Dermis blood vessel endothelial cell (primary cell): ENCODE measurements at regions not wholly inside any gene's neighbourhood (a gene's known extent, or its start where the extent isn't known, plus 50 kb on each side); places are given as distances from the start of the nearest gene placed in this dataset.

Source experiments
- DNase-seq: peaks from one replicate; pipeline ENCODE4 v3.0.0; 2010

- no peak for DNase-seq
These were observed 62.0 kb downstream of the SUCNR1 start for GRCh38 chr3:151935446-151935845.

GRCh38 chr3:151940481-151940880 is 67.0 kb downstream of the SUCNR1 start:
- no peak for DNase-seq

- DNase-seq, result no peak
These were observed 70.1 kb downstream of the SUCNR1 start for GRCh38 chr3:151943539-151943938.

GRCh38 chr3:151944356-151944755 is 70.9 kb downstream of the SUCNR1 start:
- no peak for DNase-seq

GRCh38 chr3:151946606-151947005 is 73.2 kb downstream of the SUCNR1 start:
- DNase-seq, result no peak

GRCh38 chr3:151949706-151950105 is 76.3 kb downstream of the SUCNR1 start:
- no peak for DNase-seq

- no peak for DNase-seq
These were observed 81.9 kb downstream of the SUCNR1 start for GRCh38 chr3:151955356-151955755.

- DNase-seq, result no peak
These were observed 87.6 kb downstream of the SUCNR1 start for GRCh38 chr3:151960961-151961580.

GRCh38 chr3:151962352-151962751 is 88.9 kb downstream of the SUCNR1 start:
- no peak for DNase-seq

- DNase-seq, result no peak
These were observed 89.5 kb downstream of the SUCNR1 start for GRCh38 chr3:151962912-151963311.

- no peak for DNase-seq
These were observed 91.3 kb downstream of the SUCNR1 start for GRCh38 chr3:151964743-151965142.

- DNase-seq, result no peak
These were observed 95.7 kb downstream of the SUCNR1 start for GRCh38 chr3:151969026-151969642.

GRCh38 chr3:151971814-151972579 is 98.6 kb downstream of the SUCNR1 start:
- DNase-seq, result no peak

- peak; percentile 71 for DNase-seq
These were observed 100.6 kb downstream of the SUCNR1 start for GRCh38 chr3:151974067-151974466.

- peak; percentile 98 for DNase-seq
These were observed 103.0 kb downstream of the SUCNR1 start for GRCh38 chr3:151976211-151977050.

- DNase-seq, result no peak
These were observed 106.5 kb downstream of the SUCNR1 start for GRCh38 chr3:151979906-151980305.

- no peak for DNase-seq
These were observed 110.1 kb downstream of the SUCNR1 start for GRCh38 chr3:151983538-151983937.

- DNase-seq, result no peak
These were observed 112.5 kb downstream of the SUCNR1 start for GRCh38 chr3:151985787-151986430.

- no peak for DNase-seq
These were observed 114.5 kb downstream of the SUCNR1 start for GRCh38 chr3:151987893-151988292.

- no peak for DNase-seq
These were observed 116.2 kb downstream of the SUCNR1 start for GRCh38 chr3:151989621-151990020.

GRCh38 chr3:151990696-151991376 is 117.4 kb downstream of the SUCNR1 start:
- DNase-seq, result no peak
